ENCODE measurements at regions not wholly inside any gene's neighbourhood (a gene's known extent, or its start where the extent isn't known, plus 50 kb on each side); places are given as distances from the start of the nearest gene placed in this dataset.

DNA sequence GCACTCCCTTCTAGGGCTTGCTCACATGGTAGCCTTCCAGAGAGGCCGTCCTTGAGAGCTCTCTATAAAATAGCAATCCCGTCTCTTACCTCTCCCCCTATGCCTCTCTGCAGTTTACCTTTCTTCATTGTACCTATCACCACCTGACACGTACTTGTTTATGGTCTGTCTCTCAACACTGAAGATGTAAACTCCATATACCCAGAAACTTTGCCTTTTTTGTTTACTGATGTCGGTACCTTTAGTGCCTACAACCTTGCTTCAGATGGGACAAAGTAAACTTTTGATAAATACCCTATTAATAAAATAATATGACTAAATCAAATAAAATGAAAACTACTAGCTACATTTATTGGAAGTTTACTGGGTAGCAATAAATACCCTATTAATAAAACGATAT, 220.6 kb downstream of the GPAM start:
- TF ChIP-seq, protein P1, sequence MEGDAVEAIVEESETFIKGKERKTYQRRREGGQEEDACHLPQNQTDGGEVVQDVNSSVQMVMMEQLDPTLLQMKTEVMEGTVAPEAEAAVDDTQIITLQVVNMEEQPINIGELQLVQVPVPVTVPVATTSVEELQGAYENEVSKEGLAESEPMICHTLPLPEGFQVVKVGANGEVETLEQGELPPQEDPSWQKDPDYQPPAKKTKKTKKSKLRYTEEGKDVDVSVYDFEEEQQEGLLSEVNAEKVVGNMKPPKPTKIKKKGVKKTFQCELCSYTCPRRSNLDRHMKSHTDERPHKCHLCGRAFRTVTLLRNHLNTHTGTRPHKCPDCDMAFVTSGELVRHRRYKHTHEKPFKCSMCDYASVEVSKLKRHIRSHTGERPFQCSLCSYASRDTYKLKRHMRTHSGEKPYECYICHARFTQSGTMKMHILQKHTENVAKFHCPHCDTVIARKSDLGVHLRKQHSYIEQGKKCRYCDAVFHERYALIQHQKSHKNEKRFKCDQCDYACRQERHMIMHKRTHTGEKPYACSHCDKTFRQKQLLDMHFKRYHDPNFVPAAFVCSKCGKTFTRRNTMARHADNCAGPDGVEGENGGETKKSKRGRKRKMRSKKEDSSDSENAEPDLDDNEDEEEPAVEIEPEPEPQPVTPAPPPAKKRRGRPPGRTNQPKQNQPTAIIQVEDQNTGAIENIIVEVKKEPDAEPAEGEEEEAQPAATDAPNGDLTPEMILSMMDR (IDR thresholded peaks at IDR 0.05) = no peak
- TF ChIP-seq POLR2A (IDR thresholded peaks at IDR 0.05) = no peak
- TF ChIP-seq EP300 (IDR thresholded peaks at IDR 0.05) = no peak
